GM18520 (cell line): ENCODE measurements at regions not wholly inside any gene's neighbourhood (a gene's known extent, or its start where the extent isn't known, plus 50 kb on each side); places are given as distances from the start of the nearest gene placed in this dataset.

Experiments
- ATAC-seq: cut with Tn5 transposase; IDR thresholded peaks from one replicate; pipeline ENCODE4 v1.9.1; 2021; ENCODE audit not compliant: unreplicated experiment

- ATAC-seq: no peak
Observed at GRCh38 chr16:72357910-72358309, 186.0 kb upstream of the PMFBP1 start.

DNA sequence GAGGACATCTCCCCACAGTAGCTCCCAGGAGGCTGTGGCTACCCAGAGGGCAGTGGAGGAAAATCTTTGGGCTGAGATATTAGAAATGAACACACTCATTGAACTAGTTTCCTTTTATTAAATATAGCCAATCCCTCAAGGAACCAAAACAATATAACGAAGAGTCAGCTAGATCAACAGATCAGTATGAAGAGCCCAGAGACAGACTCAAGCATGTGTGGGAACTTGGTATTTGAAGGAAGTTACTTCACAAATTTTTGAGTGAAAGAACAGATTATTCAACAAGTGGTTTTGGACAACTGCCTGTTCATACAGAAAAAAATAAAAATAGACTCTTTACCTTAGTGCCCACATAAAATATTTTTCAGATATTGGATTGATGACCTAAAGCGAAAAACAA is 183.6 kb upstream of the PMFBP1 start:
- ATAC-seq: no peak

- ATAC-seq: no peak
Observed at GRCh38 chr16:72349719-72350118, 177.8 kb upstream of the PMFBP1 start.

GRCh38 chr16:72332926-72333325 is 161.0 kb upstream of the PMFBP1 start:
- no peak for ATAC-seq

DNA sequence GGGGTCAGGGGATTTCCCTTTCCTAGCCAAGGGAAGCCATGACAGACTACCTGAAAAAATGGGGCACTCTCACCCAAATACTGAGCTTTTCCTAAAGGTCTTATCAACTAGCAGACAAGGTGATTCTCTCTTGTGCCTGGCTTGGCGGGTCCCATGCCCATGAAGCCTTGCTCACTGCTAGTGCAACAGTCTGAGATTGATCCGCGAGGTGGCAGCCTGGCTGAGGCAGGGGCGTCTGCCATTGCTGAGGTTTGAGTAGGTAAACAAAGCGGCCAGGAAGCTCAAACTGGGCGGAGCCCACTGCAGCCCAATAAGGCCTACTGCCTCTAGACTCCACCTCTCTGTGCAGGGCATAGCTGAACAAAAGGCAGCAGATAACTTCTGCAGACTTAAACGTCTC is 152.6 kb upstream of the PMFBP1 start:
- no peak for ATAC-seq

DNA sequence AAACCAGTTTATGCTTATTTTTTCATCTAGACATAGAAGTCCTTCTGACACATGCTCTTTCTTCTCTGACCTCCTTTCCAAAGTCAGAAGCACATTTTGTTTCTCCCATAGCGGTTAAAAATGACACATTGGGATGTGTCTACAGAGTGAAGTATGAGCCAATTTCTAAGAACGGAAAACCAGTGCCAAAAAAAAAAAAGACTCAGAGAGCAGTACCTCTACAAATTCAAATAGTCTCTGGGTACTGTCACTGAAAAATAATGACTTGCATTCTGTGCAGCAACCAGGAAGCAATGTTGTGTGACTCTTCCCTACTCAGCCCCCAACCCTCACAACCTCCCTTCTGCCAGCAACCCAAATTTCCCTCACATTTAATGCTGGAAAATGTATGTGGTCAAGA is 145.5 kb upstream of the PMFBP1 start:
- no peak for ATAC-seq

DNA sequence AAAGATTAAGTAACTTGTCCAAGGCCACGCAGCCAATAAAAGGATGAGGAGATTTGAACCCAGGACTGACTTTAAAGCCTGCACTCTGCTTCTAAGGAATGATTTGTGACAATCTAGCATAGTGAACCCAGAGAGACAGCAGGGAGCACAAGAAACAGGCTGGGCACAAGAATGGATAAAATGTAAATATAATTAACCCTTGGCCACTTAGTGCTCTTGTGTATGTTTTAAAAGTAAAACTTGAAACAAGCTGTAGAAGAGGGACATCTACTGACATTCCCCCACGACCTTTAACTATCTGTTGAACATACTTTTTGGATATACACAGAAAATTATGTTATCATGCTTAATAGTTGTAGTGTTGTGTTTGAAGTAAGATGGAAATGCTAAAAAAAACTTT is 141.9 kb upstream of the PMFBP1 start:
- ATAC-seq: no peak

- no peak for ATAC-seq
Observed at GRCh38 chr16:72312828-72313227, 140.9 kb upstream of the PMFBP1 start.

- no peak for ATAC-seq
Observed at GRCh38 chr16:72311426-72311825, 139.5 kb upstream of the PMFBP1 start.

DNA sequence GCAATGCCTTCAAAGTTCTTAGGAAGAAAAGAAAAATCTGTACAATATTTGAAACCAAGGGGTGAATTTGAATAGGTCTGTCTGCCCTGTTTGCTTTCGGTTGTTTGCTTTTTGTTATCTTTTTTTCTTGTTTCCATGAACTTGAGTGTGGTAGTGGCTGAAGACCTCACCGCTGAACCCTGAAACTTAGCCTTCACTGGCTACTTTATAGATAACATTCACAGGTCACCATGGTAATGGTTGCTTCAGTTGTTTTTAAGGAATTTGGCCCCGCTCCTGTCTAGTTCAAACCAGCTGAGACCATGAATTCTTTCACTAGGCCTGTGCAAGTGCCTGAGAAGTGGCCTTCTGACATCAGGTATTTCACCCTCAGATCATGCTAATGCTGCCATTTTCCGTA is 137.0 kb upstream of the PMFBP1 start:
- ATAC-seq: no peak

GRCh38 chr16:72308396-72308795 is 136.4 kb upstream of the PMFBP1 start:
- ATAC-seq: no peak

GRCh38 chr16:72302332-72302731 is 130.4 kb upstream of the PMFBP1 start:
- ATAC-seq: no peak

DNA sequence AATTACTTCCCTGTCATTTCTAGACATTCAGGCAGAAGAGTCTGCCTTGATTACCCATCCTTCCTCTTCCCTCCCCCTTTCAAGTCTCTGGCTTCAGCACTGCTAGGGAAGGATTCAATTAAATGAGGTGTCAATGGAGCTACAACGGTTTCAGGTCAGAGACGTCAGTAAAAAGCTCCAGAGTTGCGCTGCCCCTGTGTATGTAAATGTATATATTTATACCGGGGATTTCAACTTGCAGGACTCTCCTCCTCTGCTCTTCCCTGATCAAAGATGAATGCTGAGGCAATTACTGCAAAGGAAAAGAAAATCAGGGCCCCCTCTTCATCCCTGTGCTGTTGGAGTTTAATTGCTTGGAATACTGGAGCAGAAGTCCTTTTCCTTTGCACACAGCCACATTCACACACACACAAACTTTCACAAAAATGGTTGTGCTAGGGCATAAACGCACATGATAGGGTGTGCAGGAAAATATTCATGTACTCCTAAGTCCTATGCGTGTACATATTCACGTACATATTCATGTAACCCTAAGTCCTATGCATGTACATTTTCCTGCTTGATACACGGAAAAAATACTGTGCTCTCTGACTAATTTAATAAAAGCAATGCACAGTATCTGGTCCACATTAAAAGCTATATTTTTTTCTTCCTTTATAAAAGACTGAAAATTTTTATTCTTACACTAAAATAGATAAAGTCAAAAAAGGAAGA is 129.7 kb upstream of the PMFBP1 start:
- ATAC-seq: no peak

GRCh38 chr16:72300892-72301291 is 128.9 kb upstream of the PMFBP1 start:
- ATAC-seq: no peak

GRCh38 chr16:72299684-72300243 is 127.8 kb upstream of the PMFBP1 start:
- ATAC-seq: no peak

DNA sequence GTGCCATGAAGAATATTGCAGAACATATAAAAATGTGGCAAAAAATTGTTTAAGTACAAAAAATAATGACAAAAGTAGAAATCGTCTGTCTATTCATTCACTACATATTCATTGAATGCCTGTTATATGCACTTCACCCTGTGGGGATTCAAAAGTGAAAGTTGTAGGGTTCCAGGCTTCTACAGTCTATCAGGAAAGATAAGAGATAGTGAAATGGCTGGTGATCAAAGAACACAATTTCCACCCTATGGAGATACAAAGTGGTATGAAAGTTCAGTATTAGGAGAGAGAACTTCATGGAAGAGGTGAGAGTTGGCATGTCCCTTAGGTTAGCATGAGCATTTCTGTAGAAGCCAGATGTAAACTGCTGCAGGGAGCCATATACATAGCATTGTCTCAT is 127.0 kb upstream of the PMFBP1 start:
- ATAC-seq: no peak

GRCh38 chr16:72295914-72296313 is 124.0 kb upstream of the PMFBP1 start:
- no peak for ATAC-seq

DNA sequence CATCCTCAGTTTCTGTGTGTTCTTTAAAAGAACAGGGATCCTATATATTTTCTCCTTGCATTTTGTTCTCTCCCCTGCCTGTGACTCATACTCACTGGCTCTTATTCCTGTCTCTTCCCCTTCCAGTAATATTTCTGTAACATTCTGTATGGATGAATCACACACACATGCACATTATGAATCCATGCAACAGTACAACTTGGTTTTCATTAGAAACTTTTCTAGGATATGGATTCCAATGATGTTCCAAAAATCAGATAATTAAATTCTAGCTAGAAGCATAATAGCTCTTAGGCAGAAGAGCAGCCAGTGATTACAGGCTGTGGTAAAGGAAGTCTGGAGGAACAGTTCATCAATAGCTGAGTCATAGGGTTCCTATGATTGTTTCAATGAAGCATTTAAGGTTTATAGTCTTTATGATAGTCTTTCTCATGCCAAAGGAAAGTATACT is 119.6 kb upstream of the PMFBP1 start:
- ATAC-seq: no peak

DNA sequence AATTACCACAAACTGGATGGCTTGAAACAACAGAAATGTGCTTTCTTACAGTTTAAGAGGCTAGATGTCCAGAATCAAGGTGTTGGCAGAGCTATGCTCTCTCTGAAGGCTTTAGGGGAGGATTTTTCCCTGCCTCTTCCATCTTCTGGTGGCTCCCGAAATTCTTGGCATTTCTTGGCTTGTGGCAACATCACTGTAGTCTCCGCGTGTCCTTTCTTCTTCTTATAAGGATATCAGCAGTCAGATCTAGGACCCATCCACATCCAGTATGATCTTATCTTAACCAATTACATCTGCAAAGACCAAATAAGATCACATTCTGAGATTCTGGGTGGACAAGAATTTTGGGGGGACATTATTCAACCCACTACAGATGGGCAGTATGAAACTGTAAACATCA is 119.2 kb upstream of the PMFBP1 start:
- no peak for ATAC-seq

- no peak for ATAC-seq
Observed at GRCh38 chr16:72287649-72288048, 115.7 kb upstream of the PMFBP1 start.

DNA sequence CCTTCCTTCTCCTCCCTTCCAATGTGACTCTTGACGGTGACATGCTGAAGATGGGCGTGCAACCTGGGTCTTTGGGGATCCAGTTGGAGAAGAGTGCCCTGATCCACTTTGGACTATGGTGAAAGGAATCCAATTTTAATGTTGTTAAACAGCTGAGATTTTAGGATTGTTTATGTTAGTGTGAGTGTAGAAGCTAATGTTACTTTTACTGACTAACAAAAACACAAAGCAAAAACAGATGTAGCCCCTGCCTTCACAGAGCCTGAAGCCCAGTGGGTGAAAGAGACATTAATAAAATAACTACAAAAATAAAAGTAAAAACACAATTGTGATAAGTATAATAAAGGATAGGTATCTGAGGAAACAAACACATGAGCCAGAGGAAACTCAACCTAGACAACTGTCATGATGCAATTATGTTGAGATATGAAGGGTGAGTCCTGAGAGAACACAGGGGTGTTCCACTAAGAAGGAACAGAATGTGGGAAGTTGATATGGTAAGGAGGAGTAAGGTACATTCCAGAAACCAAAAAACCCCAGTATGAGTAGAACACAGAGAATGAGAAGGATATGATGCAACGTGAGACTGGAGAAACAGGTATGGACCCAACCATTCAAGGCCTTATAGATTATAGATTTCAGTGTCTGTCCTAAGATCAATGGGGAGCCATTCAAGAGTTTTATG is 115.1 kb upstream of the PMFBP1 start:
- ATAC-seq: no peak

DNA sequence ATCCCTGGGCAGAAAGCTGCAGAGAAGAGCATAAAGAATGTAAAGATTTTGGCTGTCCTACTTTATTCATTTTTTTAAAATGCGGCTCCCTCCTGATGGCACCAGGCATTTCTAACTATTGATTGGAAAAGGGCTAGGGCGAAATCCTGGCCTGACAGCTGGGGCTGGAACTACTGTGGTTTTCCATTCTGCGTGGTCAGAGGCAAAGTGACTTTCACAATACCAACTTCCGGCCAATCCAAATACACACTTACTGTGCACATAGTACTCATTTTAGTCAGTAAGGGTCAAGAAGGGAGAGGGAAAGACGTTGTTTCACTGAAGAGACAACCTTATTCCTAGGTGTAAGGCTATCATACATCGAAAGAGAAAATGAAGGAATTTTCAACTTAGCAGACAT is 113.8 kb upstream of the PMFBP1 start:
- no peak for ATAC-seq
